Loucy (cell line): ENCODE measurements at regions not wholly inside any gene's neighbourhood (a gene's known extent, or its start where the extent isn't known, plus 50 kb on each side); places are given as distances from the start of the nearest gene placed in this dataset.

Source experiments
- H2AFZ ChIP-seq: fragments of 200-600 bp; sonication (generic); 2 replicates; pipeline ENCODE4 v1.6.0; 2016; ENCODE audit warnings: antibody characterized with exemption, mild to moderate bottlenecking, low read length, moderate library complexity
- H3F3A ChIP-seq: fragments of 200-600 bp; 2 replicates; pipeline ENCODE4 v1.6.0; 2016; ENCODE audit warnings: antibody characterized with exemption, low read depth, mild to moderate bottlenecking
- H3K27me3 ChIP-seq: fragments of 200-600 bp; sonication (generic); 2 replicates; pipeline ENCODE4 v1.6.1; 2014; ENCODE audit warnings: low read length, mild to moderate bottlenecking; ENCODE audit not compliant: insufficient read depth, poor library complexity, severe bottlenecking
- H3K36me3 ChIP-seq: fragments of 200-600 bp; sonication (generic); 2 replicates; pipeline ENCODE4 v1.6.1; 2016; ENCODE audit warnings: low read length; ENCODE audit not compliant: insufficient read depth
- H3K4me1 ChIP-seq: fragments of 200-600 bp; sonication (generic); 2 replicates; pipeline ENCODE4 v1.5.1; 2014; ENCODE audit warnings: low read length, mild to moderate bottlenecking; ENCODE audit not compliant: insufficient read depth, poor library complexity, severe bottlenecking
- H3K4me2 ChIP-seq: fragments of 200-600 bp; sonication (generic); 2 replicates; pipeline ENCODE4 v1.6.0; 2014; ENCODE audit warnings: antibody characterized with exemption, low read length, low read depth, mild to moderate bottlenecking; ENCODE audit not compliant: poor library complexity, severe bottlenecking
- H3K4me3 ChIP-seq: fragments of 200-600 bp; sonication (generic); 2 replicates; pipeline ENCODE4 v1.5.1; 2014; ENCODE audit warnings: low read length, mild to moderate bottlenecking, mixed read lengths; ENCODE audit not compliant: poor library complexity, severe bottlenecking
- H3K79me2 ChIP-seq: fragments of 200-600 bp; sonication (generic); 2 replicates; pipeline ENCODE4 v1.6.1; 2014; ENCODE audit warnings: low read length; ENCODE audit not compliant: insufficient read depth
- H3K9ac ChIP-seq: fragments of 200-600 bp; sonication (generic); 2 replicates; pipeline ENCODE4 v1.6.0; 2014; ENCODE audit warnings: mild to moderate bottlenecking, low read depth, low read length, moderate library complexity; ENCODE audit not compliant: poor library complexity, severe bottlenecking
- H3K9me2 ChIP-seq: fragments of 200-600 bp; sonication (generic); replicated peaks from 2 replicates; pipeline ENCODE4 v1.6.1; 2016; ENCODE audit warnings: low read depth, low read length, mixed read lengths
- H3K9me3 ChIP-seq: fragments of 200-600 bp; sonication (generic); 2 replicates; pipeline ENCODE4 v1.6.1; 2014; ENCODE audit warnings: mild to moderate bottlenecking, antibody characterized with exemption, low read length, low read depth; ENCODE audit not compliant: insufficient read depth
- H4K20me1 ChIP-seq: fragments of 200-600 bp; sonication (generic); 2 replicates; pipeline ENCODE4 v1.6.0; 2014; ENCODE audit warnings: antibody characterized with exemption, low read length, mild to moderate bottlenecking; ENCODE audit not compliant: insufficient read depth, poor library complexity, severe bottlenecking
- EZH2phosphoT487 ChIP-seq: fragments of 200-600 bp; IDR thresholded peaks from 2 replicates; pipeline ENCODE4 v1.6.1; 2018; ENCODE audit warnings: antibody characterized with exemption, mild to moderate bottlenecking, moderate library complexity, borderline replicate concordance
- TF ChIP-seq, protein P1 (sequence below): fragments of 200-600 bp; sonication (generic); conservative IDR thresholded peaks from 2 replicates; pipeline ENCODE4 v1.5.1; 2014; ENCODE audit warnings: mild to moderate bottlenecking, antibody characterized with exemption, low read length

DNA sequence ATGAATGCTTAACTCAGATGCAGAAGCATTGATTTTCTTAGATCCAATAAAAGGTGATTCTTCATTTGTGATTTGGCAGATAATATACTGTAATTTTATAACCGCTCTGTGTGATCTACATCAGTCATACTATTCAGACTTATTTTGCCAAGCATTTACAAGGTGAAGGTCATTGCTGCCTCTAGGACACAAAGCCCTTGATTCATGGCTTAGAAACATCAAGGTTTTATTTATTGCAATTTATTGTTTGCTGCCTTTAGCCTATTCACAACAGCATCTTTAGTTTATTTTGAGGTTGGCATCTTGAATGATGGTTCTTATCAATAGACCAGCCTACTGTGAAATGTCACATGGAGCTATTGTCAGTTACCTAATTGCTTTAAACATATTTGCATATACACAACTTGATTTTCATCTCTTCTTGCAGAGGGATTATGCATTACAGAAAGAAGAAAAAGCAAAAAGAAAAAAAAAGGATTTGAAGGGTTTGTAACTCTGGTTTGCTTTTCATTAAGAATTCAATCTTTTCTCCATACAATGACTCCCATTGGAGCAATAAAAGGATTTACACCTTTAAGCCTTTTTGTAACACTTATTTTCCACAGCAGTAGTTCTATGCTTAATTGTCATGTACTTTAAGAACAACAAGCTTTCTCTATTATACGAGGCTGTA lies 1371.6 kb upstream of the CELF2 start:
- no peak overlapping the region for H3K4me3 ChIP-seq
- H3K9ac ChIP-seq: no peak overlapping the region
- no peaks in the 10 kb centered on the region for H3K79me2 ChIP-seq
- no peaks in the 10 kb centered on the region for H3F3A ChIP-seq
- no peaks in the 10 kb centered on the region for H3K9me2 ChIP-seq
- no peak overlapping the region for H3K4me2 ChIP-seq
- no peaks in the 10 kb centered on the region for H3K4me1 ChIP-seq
- no peak overlapping the region for H2AFZ ChIP-seq
- no peaks in the 10 kb centered on the region for H3K27me3 ChIP-seq
- no peak for TF ChIP-seq EZH2phosphoT487
- TF ChIP-seq, protein P1, sequence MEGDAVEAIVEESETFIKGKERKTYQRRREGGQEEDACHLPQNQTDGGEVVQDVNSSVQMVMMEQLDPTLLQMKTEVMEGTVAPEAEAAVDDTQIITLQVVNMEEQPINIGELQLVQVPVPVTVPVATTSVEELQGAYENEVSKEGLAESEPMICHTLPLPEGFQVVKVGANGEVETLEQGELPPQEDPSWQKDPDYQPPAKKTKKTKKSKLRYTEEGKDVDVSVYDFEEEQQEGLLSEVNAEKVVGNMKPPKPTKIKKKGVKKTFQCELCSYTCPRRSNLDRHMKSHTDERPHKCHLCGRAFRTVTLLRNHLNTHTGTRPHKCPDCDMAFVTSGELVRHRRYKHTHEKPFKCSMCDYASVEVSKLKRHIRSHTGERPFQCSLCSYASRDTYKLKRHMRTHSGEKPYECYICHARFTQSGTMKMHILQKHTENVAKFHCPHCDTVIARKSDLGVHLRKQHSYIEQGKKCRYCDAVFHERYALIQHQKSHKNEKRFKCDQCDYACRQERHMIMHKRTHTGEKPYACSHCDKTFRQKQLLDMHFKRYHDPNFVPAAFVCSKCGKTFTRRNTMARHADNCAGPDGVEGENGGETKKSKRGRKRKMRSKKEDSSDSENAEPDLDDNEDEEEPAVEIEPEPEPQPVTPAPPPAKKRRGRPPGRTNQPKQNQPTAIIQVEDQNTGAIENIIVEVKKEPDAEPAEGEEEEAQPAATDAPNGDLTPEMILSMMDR: no peak
- H4K20me1 ChIP-seq: no peaks in the 10 kb centered on the region
- no peaks in the 10 kb centered on the region for H3K36me3 ChIP-seq
- H3K9me3 ChIP-seq: no peaks in the 10 kb centered on the region

DNA sequence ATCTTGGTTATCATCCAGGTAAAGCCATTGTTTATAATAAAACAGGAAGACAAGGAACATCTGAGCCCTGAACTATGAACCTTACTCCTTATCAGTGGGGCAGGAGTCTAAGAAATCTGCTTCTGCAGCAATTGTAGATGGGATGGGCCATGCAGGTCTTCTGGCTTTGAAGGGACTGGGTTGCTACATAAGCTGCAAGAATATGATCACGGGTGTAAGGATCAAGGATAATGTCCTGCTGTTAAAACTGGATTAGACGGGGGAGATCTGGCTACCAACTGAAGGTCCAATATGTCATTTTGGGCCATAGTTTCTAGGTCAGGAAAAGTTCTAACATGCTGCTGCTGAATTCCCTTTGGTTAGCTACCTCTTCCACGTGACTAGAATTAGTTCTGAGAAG lies 1363.4 kb upstream of the CELF2 start:
- H3K36me3 ChIP-seq: no peaks in the 10 kb centered on the region
- H3K27me3 ChIP-seq: no peaks in the 10 kb centered on the region
- H3K4me3 ChIP-seq: no peak overlapping the region
- TF ChIP-seq, protein P1: no peak
- no peak for TF ChIP-seq EZH2phosphoT487
- H3K9me2 ChIP-seq: no peaks in the 10 kb centered on the region
- no peak overlapping the region for H3K9ac ChIP-seq
- no peak overlapping the region for H2AFZ ChIP-seq
- no peaks in the 10 kb centered on the region for H3F3A ChIP-seq
- no peak overlapping the region for H3K4me2 ChIP-seq
- no peaks in the 10 kb centered on the region for H3K79me2 ChIP-seq
- H3K9me3 ChIP-seq: no peaks in the 10 kb centered on the region
- no peaks in the 10 kb centered on the region for H4K20me1 ChIP-seq
- H3K4me1 ChIP-seq: no peaks in the 10 kb centered on the region

DNA sequence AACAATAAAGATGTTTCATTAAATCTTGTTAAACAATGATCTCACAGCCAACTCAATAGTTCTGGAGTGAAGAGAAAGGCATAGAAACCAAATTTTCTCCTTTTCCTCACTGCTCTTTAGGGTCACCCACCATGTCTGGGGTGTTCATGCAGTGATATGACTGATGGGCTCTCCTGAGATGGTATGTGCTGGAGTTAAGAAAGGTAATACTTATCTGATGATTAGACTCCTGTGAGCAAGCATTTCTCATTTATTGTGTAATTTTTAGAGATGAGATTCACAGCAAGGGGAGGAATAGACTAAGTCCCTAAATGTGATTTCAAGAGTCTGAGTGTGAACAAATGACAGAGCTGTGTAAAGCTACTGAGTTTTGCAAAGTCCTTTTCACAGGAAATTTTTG lies 1361.3 kb upstream of the CELF2 start:
- H2AFZ ChIP-seq: no peak overlapping the region
- H3K4me3 ChIP-seq: no peak overlapping the region
- TF ChIP-seq EZH2phosphoT487: no peak
- TF ChIP-seq, protein P1: no peak
- no peaks in the 10 kb centered on the region for H4K20me1 ChIP-seq
- H3K36me3 ChIP-seq: no peaks in the 10 kb centered on the region
- H3K27me3 ChIP-seq: no peaks in the 10 kb centered on the region
- no peak overlapping the region for H3K9ac ChIP-seq
- no peaks in the 10 kb centered on the region for H3K79me2 ChIP-seq
- no peak overlapping the region for H3K4me2 ChIP-seq
- no peaks in the 10 kb centered on the region for H3F3A ChIP-seq
- H3K9me2 ChIP-seq: no peaks in the 10 kb centered on the region
- no peaks in the 10 kb centered on the region for H3K9me3 ChIP-seq
- no peaks in the 10 kb centered on the region for H3K4me1 ChIP-seq
